Cardiac fibroblast (primary cell): ENCODE measurements at regions not wholly inside any gene's neighbourhood (a gene's known extent, or its start where the extent isn't known, plus 50 kb on each side); places are given as distances from the start of the nearest gene placed in this dataset.
A peak's percentile ranks its signal among the peaks of the same experiment; 100 is the strongest.

Experiments
- DNase-seq, 2 donors: peaks; one replicate each; pipeline versions ENCODE4 v3.0.0 to v3.0.0-alpha.2; 2010; ENCODE audit warnings: low read depth in 2 of 2
- H3K4me3 ChIP-seq, 2 donors: replicated peaks in 1 of 2; 1 replicate in 1 of 2; 2 replicates in 1 of 2; pipeline ENCODE4 v1.5.1; 2011; ENCODE audit warnings: low read depth in 2 of 2, low read length in 2 of 2, mild to moderate bottlenecking in 2 of 2, moderate library complexity in 1 of 2
- TF ChIP-seq, protein P1 (sequence below): IDR thresholded peaks from one replicate; pipeline ENCODE4 v1.5.1; 2011; ENCODE audit warnings: low read depth, mild to moderate bottlenecking, low read length, inconsistent platforms

DNA sequence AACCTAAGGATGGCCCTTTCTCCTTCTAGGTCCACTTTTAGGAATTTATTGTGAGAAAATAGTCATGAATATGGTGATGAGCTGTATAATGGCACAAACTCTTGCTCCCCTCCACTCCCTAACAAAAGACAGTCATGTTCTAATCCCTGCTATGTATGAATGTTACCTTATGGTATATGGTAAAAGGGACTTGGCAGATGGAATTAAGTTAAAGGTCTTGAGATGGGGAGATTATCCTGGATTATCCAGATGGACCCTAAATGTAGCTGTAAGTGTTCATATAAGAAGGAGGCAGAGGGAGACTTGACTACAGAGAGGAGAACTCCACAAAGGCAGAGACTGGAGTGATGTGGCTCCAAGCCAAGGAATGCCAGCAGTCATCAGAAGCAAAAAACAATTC, 296.1 kb downstream of the SOX9 start:
- DNase-seq, result no peak

DNA sequence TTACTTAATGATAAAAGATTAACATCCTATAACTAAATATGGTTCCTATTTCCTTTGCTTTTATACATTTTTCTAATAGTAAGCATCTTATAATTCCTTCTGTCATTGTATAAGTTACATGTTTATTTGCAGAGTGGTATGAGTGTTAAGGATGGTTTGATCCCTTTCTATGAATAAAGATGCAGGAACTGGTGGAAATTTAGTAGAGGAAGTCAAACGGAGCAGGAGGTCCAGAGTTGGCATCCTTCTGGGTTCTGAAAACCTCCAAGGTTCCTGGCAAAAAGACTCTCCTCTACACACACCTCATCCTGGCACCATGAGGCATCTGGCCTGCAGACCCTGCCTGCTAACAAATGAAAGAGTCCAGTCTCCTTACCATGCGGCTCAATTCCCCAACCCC, 296.8 kb downstream of the SOX9 start:
- no peak for DNase-seq
- no peak overlapping the region for H3K4me3 ChIP-seq
- TF ChIP-seq, protein P1, sequence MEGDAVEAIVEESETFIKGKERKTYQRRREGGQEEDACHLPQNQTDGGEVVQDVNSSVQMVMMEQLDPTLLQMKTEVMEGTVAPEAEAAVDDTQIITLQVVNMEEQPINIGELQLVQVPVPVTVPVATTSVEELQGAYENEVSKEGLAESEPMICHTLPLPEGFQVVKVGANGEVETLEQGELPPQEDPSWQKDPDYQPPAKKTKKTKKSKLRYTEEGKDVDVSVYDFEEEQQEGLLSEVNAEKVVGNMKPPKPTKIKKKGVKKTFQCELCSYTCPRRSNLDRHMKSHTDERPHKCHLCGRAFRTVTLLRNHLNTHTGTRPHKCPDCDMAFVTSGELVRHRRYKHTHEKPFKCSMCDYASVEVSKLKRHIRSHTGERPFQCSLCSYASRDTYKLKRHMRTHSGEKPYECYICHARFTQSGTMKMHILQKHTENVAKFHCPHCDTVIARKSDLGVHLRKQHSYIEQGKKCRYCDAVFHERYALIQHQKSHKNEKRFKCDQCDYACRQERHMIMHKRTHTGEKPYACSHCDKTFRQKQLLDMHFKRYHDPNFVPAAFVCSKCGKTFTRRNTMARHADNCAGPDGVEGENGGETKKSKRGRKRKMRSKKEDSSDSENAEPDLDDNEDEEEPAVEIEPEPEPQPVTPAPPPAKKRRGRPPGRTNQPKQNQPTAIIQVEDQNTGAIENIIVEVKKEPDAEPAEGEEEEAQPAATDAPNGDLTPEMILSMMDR, result no peak

More for the DNA sequence above, 296.1 kb downstream of the SOX9 start:
- TF ChIP-seq, protein P1, result no peak
- no peak overlapping the region for H3K4me3 ChIP-seq

DNA sequence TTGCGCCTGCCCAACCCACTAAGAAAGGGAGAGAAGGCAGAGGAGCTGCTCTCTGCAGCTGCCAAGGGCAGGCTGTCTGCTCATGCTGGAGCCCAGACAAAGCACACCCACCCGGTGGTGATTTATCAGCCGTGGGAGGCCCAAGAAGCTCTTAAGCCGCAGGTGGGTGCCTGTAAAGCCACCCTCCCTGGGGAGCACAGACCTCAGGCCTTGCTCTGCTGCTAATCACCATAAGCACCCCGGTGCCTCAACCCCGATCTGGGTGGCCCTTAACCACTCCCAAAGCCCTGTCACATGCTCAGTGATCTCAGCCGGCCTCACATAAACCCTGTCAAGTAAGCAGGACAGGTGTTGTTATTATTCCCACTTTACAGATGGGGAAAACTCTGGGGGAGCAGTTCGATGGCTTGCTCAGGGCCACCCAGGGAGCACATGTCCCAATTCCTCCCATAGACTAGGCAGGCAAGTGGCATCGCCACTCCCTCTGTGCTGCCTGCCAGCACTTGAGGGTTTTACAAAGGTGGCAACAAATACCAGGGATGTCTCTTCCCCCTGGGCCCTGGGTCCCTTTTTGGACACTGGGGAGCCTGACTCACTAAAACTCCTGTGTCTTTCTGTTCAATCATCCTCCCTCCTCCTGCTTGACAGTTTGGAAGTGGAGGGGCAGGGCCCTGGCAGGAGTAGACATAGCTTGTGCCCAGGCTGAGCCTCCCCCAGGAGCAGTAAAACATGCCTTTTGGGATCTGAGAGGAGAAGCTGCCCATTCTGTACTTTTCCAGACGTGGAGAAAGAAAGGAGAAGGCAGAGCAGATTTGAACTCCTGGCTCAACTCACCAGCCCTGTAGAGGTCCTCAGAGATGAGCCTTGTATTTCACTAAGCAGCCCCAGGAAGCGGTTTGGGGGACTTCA, 299.3 kb downstream of the SOX9 start:
- H3K4me3 ChIP-seq, result no peak overlapping the region
- no peak for DNase-seq
- TF ChIP-seq, protein P1, result no peak

DNA sequence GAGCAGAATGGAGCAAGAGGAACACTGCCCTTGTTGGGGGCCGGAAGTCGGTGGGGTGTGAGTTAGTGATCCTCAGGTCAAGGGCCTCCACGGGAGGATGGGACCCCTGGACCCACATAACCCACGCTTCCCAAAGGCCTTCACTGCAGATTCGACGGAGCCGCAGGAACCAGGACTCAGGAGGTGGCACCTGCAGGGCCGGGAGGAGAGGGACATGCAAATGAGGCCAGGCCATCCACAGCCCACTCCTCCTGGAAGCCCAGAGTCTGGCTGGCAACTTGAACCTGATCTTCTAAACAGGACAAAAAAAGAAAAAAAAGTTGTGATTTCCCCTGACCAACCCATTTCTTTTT, 299.9 kb downstream of the SOX9 start:
- TF ChIP-seq, protein P1, result no peak
- no peak for DNase-seq
- H3K4me3 ChIP-seq, result no peak overlapping the region

DNA sequence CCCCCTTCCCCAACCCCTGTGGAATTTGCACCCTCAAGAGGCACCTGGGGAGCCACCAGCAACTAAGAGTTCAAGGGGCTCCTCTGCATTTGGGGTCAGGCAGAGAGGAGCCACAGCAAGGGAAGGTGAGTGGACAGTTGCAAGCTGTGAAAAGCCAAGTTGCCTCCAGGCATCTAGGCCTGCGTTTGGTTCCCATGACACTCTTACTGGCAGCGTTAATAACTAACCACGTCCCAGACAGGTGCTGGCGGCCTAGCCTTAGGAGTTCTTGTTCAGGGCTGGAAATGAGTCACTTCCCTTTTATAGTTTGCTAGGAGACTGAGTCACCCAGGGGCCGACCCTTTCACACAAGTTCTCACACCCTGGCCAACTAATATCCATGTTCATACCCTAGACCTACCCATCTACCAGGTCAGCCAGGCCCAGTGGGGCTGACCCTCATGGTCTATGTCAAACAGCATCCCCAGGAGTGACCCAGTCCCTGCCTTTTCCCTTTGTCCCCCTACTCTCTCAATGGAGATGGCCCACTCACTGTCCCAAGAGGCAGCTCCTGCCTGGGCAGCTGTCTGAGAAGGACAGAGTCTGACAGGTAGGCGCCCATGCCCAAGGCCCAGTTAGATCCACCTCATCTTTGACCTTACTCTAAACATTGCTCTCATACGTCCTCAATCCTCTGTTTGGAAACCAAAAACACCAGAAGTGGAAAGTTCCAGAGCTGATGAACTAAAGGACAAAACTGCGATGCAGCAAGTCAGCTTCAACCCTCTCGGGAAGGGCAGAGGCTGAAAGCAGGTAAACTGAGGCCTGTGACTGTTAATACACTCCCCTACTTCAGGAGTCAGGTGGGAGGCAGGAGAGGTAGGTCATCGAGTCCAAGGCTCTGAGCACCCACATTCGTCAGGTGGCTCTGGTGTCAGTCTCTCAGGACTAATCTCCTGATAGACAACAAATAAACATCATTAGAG, 300.6 kb downstream of the SOX9 start:
- TF ChIP-seq, protein P1, result no peak
- H3K4me3 ChIP-seq, result no peak overlapping the region
- DNase-seq, result peak; percentile 88 to 98

DNA sequence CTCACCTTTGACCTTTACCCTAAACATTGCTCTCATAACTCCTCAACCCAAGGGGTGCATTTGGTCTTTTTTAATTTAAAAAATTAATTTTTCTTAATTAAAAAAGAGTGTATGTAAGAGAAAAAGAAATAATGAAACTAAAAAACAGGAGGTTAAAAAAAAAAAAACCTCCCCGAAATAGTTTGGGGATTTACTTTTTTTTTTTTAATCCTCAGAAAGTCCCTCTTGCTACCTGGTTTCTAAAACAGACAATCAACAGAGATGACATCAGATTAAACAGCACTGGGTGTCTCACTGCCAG, 301.3 kb downstream of the SOX9 start:
- H3K4me3 ChIP-seq, result no peak overlapping the region
- TF ChIP-seq, protein P1, result no peak
- DNase-seq, result no peak
